Endothelial cell of umbilical vein (primary cell): ENCODE measurements at regions not wholly inside any gene's neighbourhood (a gene's known extent, or its start where the extent isn't known, plus 50 kb on each side); places are given as distances from the start of the nearest gene placed in this dataset.
"Not testable (repeated sequence)": the region's sequence is repeated elsewhere in the genome, so short reads cannot be mapped to it uniquely, and the experiment has no call there.

Source experiments
- CTCF ChIP-seq, 2 donors: IDR thresholded peaks; 1 replicate in 1 of 2; 2 replicates in 1 of 2; pipeline ENCODE4 v1.5.1; 2011; ENCODE audit warnings: low read length in 2 of 2, mild to moderate bottlenecking in 2 of 2, moderate library complexity in 2 of 2, control low read depth in 1 of 2, inconsistent platforms in 1 of 2, low read depth in 1 of 2; ENCODE audit not compliant: insufficient read depth in 1 of 2; ENCODE audit errors: extremely low read depth in 1 of 2
- EZH2 ChIP-seq: IDR thresholded peaks from 2 replicates; pipeline ENCODE4 v1.6.1; 2012; ENCODE audit warnings: borderline replicate concordance, low read depth, mild to moderate bottlenecking, moderate library complexity, low read length, inconsistent platforms; ENCODE audit not compliant: severe bottlenecking
- GATA2 ChIP-seq: IDR thresholded peaks from 2 replicates; pipeline ENCODE4 v1.7.0; 2011; ENCODE audit warnings: low read depth, mild to moderate bottlenecking, moderate library complexity, mixed read lengths, low read length; ENCODE audit not compliant: insufficient read length, insufficient read depth
- JUN ChIP-seq: IDR thresholded peaks from 2 replicates; pipeline ENCODE4 v1.6.1; 2011; ENCODE audit warnings: borderline replicate concordance, low read depth; ENCODE audit not compliant: insufficient read length, insufficient read depth
- MAX ChIP-seq: IDR thresholded peaks from 2 replicates; pipeline ENCODE4 v1.6.1; 2011; ENCODE audit not compliant: insufficient read depth, insufficient read length
- MYC ChIP-seq: IDR thresholded peaks from one replicate; pipeline ENCODE4 v1.6.1; 2011; ENCODE audit warnings: mild to moderate bottlenecking, low read depth, low read length
- POLR2A ChIP-seq: IDR thresholded peaks from 2 replicates; pipeline ENCODE4 v1.6.1; 2012; ENCODE audit warnings: low read depth, mild to moderate bottlenecking, control low read depth, low read length
- POLR2AphosphoS5 ChIP-seq: IDR thresholded peaks from 2 replicates; pipeline ENCODE4 v1.6.1; 2012; ENCODE audit warnings: low read depth, mild to moderate bottlenecking, control low read depth, low read length, moderate library complexity; ENCODE audit not compliant: insufficient read depth

GRCh38 chr2:31783446-31784091 is 202.8 kb upstream of the SRD5A2 start:
- TF ChIP-seq CTCF (IDR thresholded peaks at IDR 0.05; ENCODE audit: extremely low read depth in 1 of 2, insufficient read depth in 1 of 2, low read depth in 1 of 2, low read length in 2 of 2); POLR2A; GATA2; EZH2; POLR2AphosphoS5; MYC; JUN; MAX: not testable (repeated sequence)
